Amniotic stem cell (primary cell): ENCODE measurements at regions not wholly inside any gene's neighbourhood (a gene's known extent, or its start where the extent isn't known, plus 50 kb on each side); places are given as distances from the start of the nearest gene placed in this dataset.
"Not testable (repeated sequence)": the region's sequence is repeated elsewhere in the genome, so short reads cannot be mapped to it uniquely, and the experiment has no call there.

ENCODE experiments used
- DNase-seq: peaks from one replicate; lab custom pipeline; 2025; lab: John Stamatoyannopoulos, UW

GRCh38 chr6:164072240-164072666 is 657.7 kb downstream of the QKI start:
- DNase-seq: no peak

- no peak for DNase-seq
Observed at GRCh38 chr6:164069350-164069990, 655.0 kb downstream of the QKI start.

GRCh38 chr6:164068527-164068926 is 654.0 kb downstream of the QKI start:
- DNase-seq: no peak

GRCh38 chr6:164066766-164067165 is 652.2 kb downstream of the QKI start:
- DNase-seq: no peak

- no peak for DNase-seq
Observed at GRCh38 chr6:164066335-164066734, 651.8 kb downstream of the QKI start.

- no peak for DNase-seq
Observed at GRCh38 chr6:164063346-164063745, 648.8 kb downstream of the QKI start.

- DNase-seq: no peak
Observed at GRCh38 chr6:164062872-164063271, 648.4 kb downstream of the QKI start.

GRCh38 chr6:164057876-164058275 is 643.4 kb downstream of the QKI start:
- no peak for DNase-seq

GRCh38 chr6:164051427-164051826 is 636.9 kb downstream of the QKI start:
- no peak for DNase-seq

- DNase-seq: no peak
Observed at GRCh38 chr6:164049517-164049988, 635.0 kb downstream of the QKI start.

GRCh38 chr6:164048840-164049516 is 634.5 kb downstream of the QKI start:
- no peak for DNase-seq

GRCh38 chr6:164045082-164045481 is 630.6 kb downstream of the QKI start:
- no peak for DNase-seq

GRCh38 chr6:164043656-164044055 is 629.1 kb downstream of the QKI start:
- DNase-seq: not testable (repeated sequence)

- no peak for DNase-seq
Observed at GRCh38 chr6:164042212-164042611, 627.7 kb downstream of the QKI start.

- no peak for DNase-seq
Observed at GRCh38 chr6:164040994-164041393, 626.5 kb downstream of the QKI start.

- DNase-seq: no peak
Observed at GRCh38 chr6:164039954-164040375, 625.4 kb downstream of the QKI start.

- no peak for DNase-seq
Observed at GRCh38 chr6:164037171-164037870, 622.8 kb downstream of the QKI start.

- DNase-seq: no peak
Observed at GRCh38 chr6:164035900-164036485, 621.5 kb downstream of the QKI start.

- DNase-seq: no peak
Observed at GRCh38 chr6:164034602-164035140, 620.2 kb downstream of the QKI start.

GRCh38 chr6:164025180-164025579 is 610.7 kb downstream of the QKI start:
- DNase-seq: no peak

GRCh38 chr6:164023535-164023934 is 609.0 kb downstream of the QKI start:
- no peak for DNase-seq

GRCh38 chr6:164022632-164023031 is 608.1 kb downstream of the QKI start:
- no peak for DNase-seq
